Spleen (tissue), 7 donors: ENCODE measurements at regions not wholly inside any gene's neighbourhood (a gene's known extent, or its start where the extent isn't known, plus 50 kb on each side); places are given as distances from the start of the nearest gene placed in this dataset.
"Not testable (repeated sequence)": the region's sequence is repeated elsewhere in the genome, so short reads cannot be mapped to it uniquely, and the experiment has no call there.

ENCODE experiments used
- POLR2A ChIP-seq, 3 donors: fragments of 450-650 bp; IDR thresholded peaks; one replicate each; pipeline ENCODE4 v1.5.1; 2017; ENCODE audit warnings: antibody characterized with exemption in 3 of 3, mild to moderate bottlenecking in 1 of 3
- TF ChIP-seq, protein P1 (sequence below), 11 experiments: fragments of 200-600 bp in 7 of 11; fragments of 450-650 bp in 4 of 11; sonication (generic) in 4 of 11; IDR thresholded peaks in 8 of 11; conservative IDR thresholded peaks in 3 of 11; 1 replicate in 7 of 11; 2 replicates in 4 of 11; pipeline versions ENCODE4 v1.4.0 to v1.8.0; 2016 to 2021; ENCODE audit warnings: antibody characterized with exemption in 11 of 11, inconsistent platforms in 4 of 11, mild to moderate bottlenecking in 1 of 11
- donor health status: DM: no; HTN: no; CAD: no; lungs with moderate emphysema.
- donor health status: DM: no; HTN: no; CAD: no.
- donor health status: DM: no; HTN: no; CAD: no.

DNA sequence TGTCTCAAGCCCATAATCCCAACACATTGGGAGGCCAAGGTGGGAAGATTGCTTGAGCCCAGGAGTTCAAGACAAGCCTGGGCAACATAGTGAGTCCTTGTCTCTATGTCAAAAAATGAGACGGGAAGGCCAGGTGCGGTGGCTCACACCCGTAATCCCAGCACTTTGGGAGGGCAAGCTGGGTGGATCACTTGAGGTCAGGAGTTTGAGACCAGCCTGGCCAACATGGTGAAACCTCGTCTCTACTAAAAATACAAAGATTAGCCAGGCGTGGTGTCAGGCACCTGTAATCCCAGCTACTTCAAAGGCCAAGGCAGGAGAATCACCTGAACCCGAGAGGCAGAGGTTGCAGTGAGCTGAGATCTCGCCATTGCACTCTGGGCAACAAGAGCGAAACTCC is 75.2 kb upstream of the CAB39 start:
- not testable (repeated sequence) for TF ChIP-seq POLR2A (IDR thresholded peaks at IDR 0.05)
- TF ChIP-seq, protein P1, sequence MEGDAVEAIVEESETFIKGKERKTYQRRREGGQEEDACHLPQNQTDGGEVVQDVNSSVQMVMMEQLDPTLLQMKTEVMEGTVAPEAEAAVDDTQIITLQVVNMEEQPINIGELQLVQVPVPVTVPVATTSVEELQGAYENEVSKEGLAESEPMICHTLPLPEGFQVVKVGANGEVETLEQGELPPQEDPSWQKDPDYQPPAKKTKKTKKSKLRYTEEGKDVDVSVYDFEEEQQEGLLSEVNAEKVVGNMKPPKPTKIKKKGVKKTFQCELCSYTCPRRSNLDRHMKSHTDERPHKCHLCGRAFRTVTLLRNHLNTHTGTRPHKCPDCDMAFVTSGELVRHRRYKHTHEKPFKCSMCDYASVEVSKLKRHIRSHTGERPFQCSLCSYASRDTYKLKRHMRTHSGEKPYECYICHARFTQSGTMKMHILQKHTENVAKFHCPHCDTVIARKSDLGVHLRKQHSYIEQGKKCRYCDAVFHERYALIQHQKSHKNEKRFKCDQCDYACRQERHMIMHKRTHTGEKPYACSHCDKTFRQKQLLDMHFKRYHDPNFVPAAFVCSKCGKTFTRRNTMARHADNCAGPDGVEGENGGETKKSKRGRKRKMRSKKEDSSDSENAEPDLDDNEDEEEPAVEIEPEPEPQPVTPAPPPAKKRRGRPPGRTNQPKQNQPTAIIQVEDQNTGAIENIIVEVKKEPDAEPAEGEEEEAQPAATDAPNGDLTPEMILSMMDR (IDR thresholded peaks at IDR 0.05 in 8 of 11, conservative IDR thresholded peaks at IDR 0.05 in 3 of 11) = not testable (repeated sequence)
